ENCODE measurements at regions not wholly inside any gene's neighbourhood (a gene's known extent, or its start where the extent isn't known, plus 50 kb on each side); places are given as distances from the start of the nearest gene placed in this dataset.

DNA sequence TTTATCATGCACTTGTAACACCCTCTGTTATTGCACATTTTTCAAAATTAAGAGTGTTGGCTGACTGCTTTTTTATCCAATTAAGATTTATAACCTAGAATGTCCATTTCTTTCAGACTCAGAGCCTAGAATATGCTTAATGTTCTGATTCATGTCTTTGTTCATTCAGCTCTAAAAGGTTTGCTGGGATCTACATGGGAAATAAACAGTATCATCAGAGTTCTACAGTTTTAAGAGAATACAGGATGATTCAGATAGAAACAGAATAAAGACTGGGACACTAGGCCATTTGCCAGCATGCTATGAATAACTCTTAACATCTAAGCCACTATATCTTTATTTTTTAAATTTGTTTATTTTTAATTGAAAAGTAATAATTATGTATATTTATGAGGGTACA is 713.7 kb upstream of the CHAC2 start:
- TF ChIP-seq, protein P1, sequence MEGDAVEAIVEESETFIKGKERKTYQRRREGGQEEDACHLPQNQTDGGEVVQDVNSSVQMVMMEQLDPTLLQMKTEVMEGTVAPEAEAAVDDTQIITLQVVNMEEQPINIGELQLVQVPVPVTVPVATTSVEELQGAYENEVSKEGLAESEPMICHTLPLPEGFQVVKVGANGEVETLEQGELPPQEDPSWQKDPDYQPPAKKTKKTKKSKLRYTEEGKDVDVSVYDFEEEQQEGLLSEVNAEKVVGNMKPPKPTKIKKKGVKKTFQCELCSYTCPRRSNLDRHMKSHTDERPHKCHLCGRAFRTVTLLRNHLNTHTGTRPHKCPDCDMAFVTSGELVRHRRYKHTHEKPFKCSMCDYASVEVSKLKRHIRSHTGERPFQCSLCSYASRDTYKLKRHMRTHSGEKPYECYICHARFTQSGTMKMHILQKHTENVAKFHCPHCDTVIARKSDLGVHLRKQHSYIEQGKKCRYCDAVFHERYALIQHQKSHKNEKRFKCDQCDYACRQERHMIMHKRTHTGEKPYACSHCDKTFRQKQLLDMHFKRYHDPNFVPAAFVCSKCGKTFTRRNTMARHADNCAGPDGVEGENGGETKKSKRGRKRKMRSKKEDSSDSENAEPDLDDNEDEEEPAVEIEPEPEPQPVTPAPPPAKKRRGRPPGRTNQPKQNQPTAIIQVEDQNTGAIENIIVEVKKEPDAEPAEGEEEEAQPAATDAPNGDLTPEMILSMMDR (IDR thresholded peaks at IDR 0.05) = no peak
- TF ChIP-seq POLR2A (IDR thresholded peaks at IDR 0.05) = no peak
